AG09309 (cell line): ENCODE measurements at regions not wholly inside any gene's neighbourhood (a gene's known extent, or its start where the extent isn't known, plus 50 kb on each side); places are given as distances from the start of the nearest gene placed in this dataset.

Source experiments
- DNase-seq: peaks from one replicate; pipeline ENCODE4 v3.0.0-alpha.2; 2010; ENCODE audit warnings: low read depth
- H3K4me3 ChIP-seq: 2 replicates; pipeline ENCODE4 v1.5.1; 2011; ENCODE audit warnings: mild to moderate bottlenecking, low read depth, low read length, moderate library complexity; ENCODE audit not compliant: control insufficient read depth
- TF ChIP-seq, protein P1 (sequence below): IDR thresholded peaks from 2 replicates; pipeline ENCODE4 v1.5.1; 2011; ENCODE audit warnings: mild to moderate bottlenecking, low read depth, low read length, inconsistent platforms; ENCODE audit not compliant: insufficient read depth, control insufficient read depth; ENCODE audit errors: missing control alignments

GRCh38 chr14:42804141-42804540 lies 1197.5 kb downstream of the LRFN5 start:
- no peak overlapping the region for H3K4me3 ChIP-seq
- TF ChIP-seq, protein P1, sequence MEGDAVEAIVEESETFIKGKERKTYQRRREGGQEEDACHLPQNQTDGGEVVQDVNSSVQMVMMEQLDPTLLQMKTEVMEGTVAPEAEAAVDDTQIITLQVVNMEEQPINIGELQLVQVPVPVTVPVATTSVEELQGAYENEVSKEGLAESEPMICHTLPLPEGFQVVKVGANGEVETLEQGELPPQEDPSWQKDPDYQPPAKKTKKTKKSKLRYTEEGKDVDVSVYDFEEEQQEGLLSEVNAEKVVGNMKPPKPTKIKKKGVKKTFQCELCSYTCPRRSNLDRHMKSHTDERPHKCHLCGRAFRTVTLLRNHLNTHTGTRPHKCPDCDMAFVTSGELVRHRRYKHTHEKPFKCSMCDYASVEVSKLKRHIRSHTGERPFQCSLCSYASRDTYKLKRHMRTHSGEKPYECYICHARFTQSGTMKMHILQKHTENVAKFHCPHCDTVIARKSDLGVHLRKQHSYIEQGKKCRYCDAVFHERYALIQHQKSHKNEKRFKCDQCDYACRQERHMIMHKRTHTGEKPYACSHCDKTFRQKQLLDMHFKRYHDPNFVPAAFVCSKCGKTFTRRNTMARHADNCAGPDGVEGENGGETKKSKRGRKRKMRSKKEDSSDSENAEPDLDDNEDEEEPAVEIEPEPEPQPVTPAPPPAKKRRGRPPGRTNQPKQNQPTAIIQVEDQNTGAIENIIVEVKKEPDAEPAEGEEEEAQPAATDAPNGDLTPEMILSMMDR = no peak
- DNase-seq = no peak

- TF ChIP-seq, protein P1 = no peak
- DNase-seq = no peak
- H3K4me3 ChIP-seq = no peak overlapping the region
Observed at GRCh38 chr14:42802346-42802745, 1195.7 kb downstream of the LRFN5 start.

GRCh38 chr14:42792166-42792565 lies 1185.5 kb downstream of the LRFN5 start:
- H3K4me3 ChIP-seq = no peak overlapping the region
- no peak for DNase-seq
- TF ChIP-seq, protein P1 = no peak

- no peak for DNase-seq
- no peak overlapping the region for H3K4me3 ChIP-seq
- TF ChIP-seq, protein P1 = no peak
Observed at GRCh38 chr14:42782754-42783153, 1176.1 kb downstream of the LRFN5 start.

DNA sequence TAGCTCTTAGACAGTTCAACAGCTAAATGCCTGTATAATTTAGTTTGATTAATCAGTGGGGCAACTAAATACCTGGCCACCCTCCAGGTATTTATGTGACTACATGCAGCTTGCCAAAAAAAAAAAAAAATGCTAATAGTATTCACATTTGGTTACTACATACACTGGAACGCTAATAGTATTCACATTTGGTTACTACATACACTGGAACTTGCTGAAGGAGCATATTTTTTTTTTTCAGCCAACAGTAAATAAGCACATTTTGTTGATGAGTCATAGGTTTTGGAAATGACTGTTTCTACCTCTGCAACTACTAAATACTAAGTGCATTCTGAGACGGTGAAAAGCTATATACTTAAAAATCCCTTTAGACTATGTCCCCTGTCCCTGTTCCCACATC lies 1172.3 kb downstream of the LRFN5 start:
- no peak for DNase-seq
- TF ChIP-seq, protein P1 = no peak
- no peak overlapping the region for H3K4me3 ChIP-seq

DNA sequence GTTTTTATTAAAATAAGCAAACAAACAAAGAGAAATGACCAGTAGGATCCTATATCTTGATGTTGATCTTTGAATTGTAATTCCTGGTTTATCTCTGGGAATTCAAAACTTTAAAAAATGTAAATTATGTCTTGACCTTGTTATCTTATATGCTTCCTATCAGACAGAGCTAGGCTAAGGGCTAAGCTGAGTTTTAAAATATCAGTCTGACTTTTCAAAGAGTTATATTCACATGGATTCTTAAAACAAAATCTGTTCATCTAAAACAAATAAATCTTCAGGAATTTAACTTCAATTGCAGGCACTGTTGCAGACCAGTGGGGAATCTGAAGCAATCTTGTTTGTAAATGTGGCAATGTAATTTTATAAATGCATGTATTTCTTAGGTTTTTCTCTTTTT lies 1144.1 kb downstream of the LRFN5 start:
- no peak for DNase-seq
- no peak overlapping the region for H3K4me3 ChIP-seq
- TF ChIP-seq, protein P1 = no peak

DNA sequence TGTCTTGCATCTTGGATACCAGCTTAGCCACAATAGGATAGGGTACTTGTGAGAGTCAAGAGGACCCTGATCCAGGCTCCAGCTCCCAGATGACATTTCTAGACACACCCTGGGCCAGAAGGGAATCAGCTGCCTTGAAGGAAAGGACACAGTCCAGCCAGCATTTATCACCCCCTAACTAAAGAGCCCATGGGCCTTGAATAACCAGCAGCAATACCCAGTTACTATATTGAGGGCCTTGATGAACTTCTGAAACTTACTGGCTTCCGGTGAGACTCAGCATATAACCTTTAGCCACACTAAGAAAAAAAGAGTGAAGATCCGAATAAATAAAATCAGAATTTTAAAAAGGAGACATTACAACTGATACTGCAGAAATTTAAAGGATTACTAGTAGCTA lies 1135.4 kb downstream of the LRFN5 start:
- no peak overlapping the region for H3K4me3 ChIP-seq
- DNase-seq = no peak
- TF ChIP-seq, protein P1 = no peak
